ENCODE measurements at regions not wholly inside any gene's neighbourhood (a gene's known extent, or its start where the extent isn't known, plus 50 kb on each side); places are given as distances from the start of the nearest gene placed in this dataset.

DNA sequence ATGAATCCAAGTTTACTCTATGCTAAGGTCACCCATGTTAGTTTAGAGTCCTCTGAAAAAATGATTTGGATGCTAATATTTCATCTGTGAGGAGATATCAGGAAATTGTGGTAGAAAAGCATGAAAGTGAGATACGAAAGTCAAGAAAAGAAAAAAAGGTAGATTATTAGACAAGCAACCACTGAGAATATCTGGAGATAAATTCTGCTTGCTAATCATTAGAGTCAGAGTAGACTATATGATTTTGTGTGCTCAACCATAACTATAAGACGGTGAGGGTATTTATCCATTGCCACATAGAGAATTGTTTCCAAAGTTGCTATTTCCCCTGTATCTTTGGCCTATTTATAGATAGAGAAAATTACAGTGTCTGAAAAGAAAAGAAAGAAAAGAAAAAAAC, 706.7 kb downstream of the SLITRK5 start:
- TF ChIP-seq, protein P1, sequence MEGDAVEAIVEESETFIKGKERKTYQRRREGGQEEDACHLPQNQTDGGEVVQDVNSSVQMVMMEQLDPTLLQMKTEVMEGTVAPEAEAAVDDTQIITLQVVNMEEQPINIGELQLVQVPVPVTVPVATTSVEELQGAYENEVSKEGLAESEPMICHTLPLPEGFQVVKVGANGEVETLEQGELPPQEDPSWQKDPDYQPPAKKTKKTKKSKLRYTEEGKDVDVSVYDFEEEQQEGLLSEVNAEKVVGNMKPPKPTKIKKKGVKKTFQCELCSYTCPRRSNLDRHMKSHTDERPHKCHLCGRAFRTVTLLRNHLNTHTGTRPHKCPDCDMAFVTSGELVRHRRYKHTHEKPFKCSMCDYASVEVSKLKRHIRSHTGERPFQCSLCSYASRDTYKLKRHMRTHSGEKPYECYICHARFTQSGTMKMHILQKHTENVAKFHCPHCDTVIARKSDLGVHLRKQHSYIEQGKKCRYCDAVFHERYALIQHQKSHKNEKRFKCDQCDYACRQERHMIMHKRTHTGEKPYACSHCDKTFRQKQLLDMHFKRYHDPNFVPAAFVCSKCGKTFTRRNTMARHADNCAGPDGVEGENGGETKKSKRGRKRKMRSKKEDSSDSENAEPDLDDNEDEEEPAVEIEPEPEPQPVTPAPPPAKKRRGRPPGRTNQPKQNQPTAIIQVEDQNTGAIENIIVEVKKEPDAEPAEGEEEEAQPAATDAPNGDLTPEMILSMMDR (IDR thresholded peaks at IDR 0.05 in 2 of 3, conservative IDR thresholded peaks at IDR 0.05 in 1 of 3; ENCODE audit: borderline replicate concordance in 1 of 3, insufficient read depth in 1 of 3, low read depth in 2 of 3, low read length in 2 of 3): no peak
- TF ChIP-seq SP1 (IDR thresholded peaks at IDR 0.05; ENCODE audit: low read depth) (no peak), EZH2 (IDR thresholded peaks at IDR 0.05) (no peak), CBX3 (IDR thresholded peaks at IDR 0.05; ENCODE audit: low read depth) (no peak), RAD21 (IDR thresholded peaks at IDR 0.05; ENCODE audit: low read depth) (no peak), FOSL1 (IDR thresholded peaks at IDR 0.05; ENCODE audit: low read depth) (no peak), POLR2A (IDR thresholded peaks at IDR 0.05; ENCODE audit: borderline replicate concordance, extremely low read depth, insufficient read depth, insufficient read length) (no peak)
- TF ChIP-seq, protein P2, sequence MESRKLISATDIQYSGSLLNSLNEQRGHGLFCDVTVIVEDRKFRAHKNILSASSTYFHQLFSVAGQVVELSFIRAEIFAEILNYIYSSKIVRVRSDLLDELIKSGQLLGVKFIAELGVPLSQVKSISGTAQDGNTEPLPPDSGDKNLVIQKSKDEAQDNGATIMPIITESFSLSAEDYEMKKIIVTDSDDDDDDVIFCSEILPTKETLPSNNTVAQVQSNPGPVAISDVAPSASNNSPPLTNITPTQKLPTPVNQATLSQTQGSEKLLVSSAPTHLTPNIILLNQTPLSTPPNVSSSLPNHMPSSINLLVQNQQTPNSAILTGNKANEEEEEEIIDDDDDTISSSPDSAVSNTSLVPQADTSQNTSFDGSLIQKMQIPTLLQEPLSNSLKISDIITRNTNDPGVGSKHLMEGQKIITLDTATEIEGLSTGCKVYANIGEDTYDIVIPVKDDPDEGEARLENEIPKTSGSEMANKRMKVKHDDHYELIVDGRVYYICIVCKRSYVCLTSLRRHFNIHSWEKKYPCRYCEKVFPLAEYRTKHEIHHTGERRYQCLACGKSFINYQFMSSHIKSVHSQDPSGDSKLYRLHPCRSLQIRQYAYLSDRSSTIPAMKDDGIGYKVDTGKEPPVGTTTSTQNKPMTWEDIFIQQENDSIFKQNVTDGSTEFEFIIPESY (IDR thresholded peaks at IDR 0.05; ENCODE audit: extremely low read depth, insufficient replicate concordance, low read length): no peak

Data from HCT116 (cell line).